Duodenal mucosa (tissue), 2 donors: ENCODE measurements at regions not wholly inside any gene's neighbourhood (a gene's known extent, or its start where the extent isn't known, plus 50 kb on each side); places are given as distances from the start of the nearest gene placed in this dataset.

Experiments
- H3K27ac ChIP-seq: one replicate; pipeline ENCODE4 v1.7.0; 2013; ENCODE audit warnings: low read depth, low read length
- H3K27me3 ChIP-seq, 2 donors: one replicate each; pipeline ENCODE4 v1.7.0; 2013; ENCODE audit warnings: low read length in 2 of 2, control low read depth in 1 of 2; ENCODE audit not compliant: insufficient read depth in 2 of 2, control insufficient read depth in 1 of 2
- H3K36me3 ChIP-seq, 2 donors: one replicate each; pipeline ENCODE4 v1.7.0; 2013; ENCODE audit warnings: low read length in 2 of 2, control low read depth in 1 of 2; ENCODE audit not compliant: insufficient read depth in 2 of 2, control insufficient read depth in 1 of 2
- H3K4me1 ChIP-seq, 2 donors: one replicate each; pipeline ENCODE4 v1.7.0; 2013; ENCODE audit warnings: low read length in 2 of 2, control low read depth in 1 of 2; ENCODE audit not compliant: insufficient read depth in 2 of 2, control insufficient read depth in 1 of 2
- H3K4me3 ChIP-seq, 2 donors: one replicate each; pipeline ENCODE4 v1.7.0; 2013; ENCODE audit warnings: low read length in 2 of 2, low read depth in 1 of 2
- H3K9ac ChIP-seq, 2 donors: one replicate each; pipeline ENCODE4 v1.7.0; 2013; ENCODE audit warnings: low read length in 2 of 2, low read depth in 1 of 2
- H3K9me3 ChIP-seq, 2 donors: one replicate each; pipeline ENCODE4 v1.7.0; 2013; ENCODE audit warnings: low read length in 2 of 2, control low read depth in 1 of 2; ENCODE audit not compliant: control insufficient read depth in 1 of 2

DNA sequence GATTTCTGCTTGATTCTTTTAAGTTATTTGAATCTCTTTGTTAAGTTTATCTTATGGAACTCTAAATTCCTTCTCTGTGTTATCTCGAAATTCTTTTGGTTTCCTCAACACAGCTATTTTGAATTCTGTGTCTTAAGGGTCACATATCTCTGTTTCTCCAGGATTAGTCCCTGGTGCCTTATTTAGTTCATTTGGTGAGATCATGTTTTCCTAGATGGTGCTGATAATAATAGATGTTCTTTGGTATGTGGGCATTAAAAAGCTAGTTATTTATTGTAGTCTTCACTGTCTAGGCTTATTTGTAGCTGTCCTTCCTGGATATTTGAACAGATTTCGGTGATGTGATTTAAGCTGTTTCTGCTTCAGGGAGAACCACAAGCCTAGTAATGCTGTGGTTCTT is 615.6 kb upstream of the NECTIN3 start:
- Histone ChIP-seq H3K4me1 (no peaks in the 10 kb centered on the region), H3K27me3 (no peaks in the 10 kb centered on the region), H3K4me3 (no peak overlapping the region), H3K9ac (no peak overlapping the region), H3K36me3 (no peaks in the 10 kb centered on the region), H3K27ac (no peak overlapping the region), H3K9me3 (peaks cover 0 to 2% of the 10 kb centered on the region in 2 donors)

- Histone ChIP-seq H3K9me3 (peaks cover 0 to 2% of the 10 kb centered on the region in 2 donors), H3K36me3 (no peaks in the 10 kb centered on the region), H3K27ac (no peak overlapping the region), H3K9ac (no peak overlapping the region), H3K4me1 (no peaks in the 10 kb centered on the region), H3K27me3 (no peaks in the 10 kb centered on the region), H3K4me3 (no peak overlapping the region)
These were observed 615.0 kb upstream of the NECTIN3 start for GRCh38 chr3:110456438-110457138.

- H3K27me3 ChIP-seq, result no peaks in the 10 kb centered on the region
- H3K27ac ChIP-seq, result no peak overlapping the region
- no peak overlapping the region for H3K4me3 ChIP-seq
- no peaks in the 10 kb centered on the region for H3K4me1 ChIP-seq
- peaks cover 0 to 2% of the 10 kb centered on the region in 2 donors for H3K9me3 ChIP-seq
- no peaks in the 10 kb centered on the region for H3K36me3 ChIP-seq
- H3K9ac ChIP-seq, result no peak overlapping the region
These were observed 614.1 kb upstream of the NECTIN3 start for GRCh38 chr3:110457508-110457907.

- Histone ChIP-seq H3K27ac (no peak overlapping the region), H3K36me3 (no peaks in the 10 kb centered on the region), H3K27me3 (no peaks in the 10 kb centered on the region), H3K4me3 (no peak overlapping the region), H3K9ac (no peak overlapping the region), H3K9me3 (peaks cover 0 to 2% of the 10 kb centered on the region in 2 donors), H3K4me1 (no peaks in the 10 kb centered on the region)
These were observed 612.6 kb upstream of the NECTIN3 start for GRCh38 chr3:110459021-110459420.

DNA sequence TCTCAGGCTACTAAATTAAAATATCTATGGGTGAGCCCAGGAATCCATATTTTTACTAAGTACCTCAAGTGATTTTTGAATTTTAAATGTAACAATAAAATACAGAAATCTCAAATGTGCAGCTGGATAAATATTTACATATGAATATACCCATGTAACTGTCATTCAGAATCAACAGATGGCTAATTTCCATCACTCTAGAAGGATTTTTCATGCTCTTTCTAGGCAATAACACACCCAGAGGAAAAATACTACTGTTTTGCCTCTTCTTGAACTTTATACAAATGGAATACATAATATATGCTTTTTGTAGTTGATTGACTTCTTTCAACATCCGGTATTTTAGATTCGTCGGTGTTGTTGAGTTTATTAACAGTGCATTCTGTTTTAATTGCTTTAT is 601.3 kb upstream of the NECTIN3 start:
- Histone ChIP-seq H3K36me3 (no peaks in the 10 kb centered on the region), H3K9ac (no peak overlapping the region), H3K9me3 (no peaks in the 10 kb centered on the region), H3K4me3 (no peak overlapping the region), H3K4me1 (no peaks in the 10 kb centered on the region), H3K27ac (no peak overlapping the region), H3K27me3 (no peaks in the 10 kb centered on the region)

- Histone ChIP-seq H3K9me3 (no peaks in the 10 kb centered on the region), H3K27ac (no peak overlapping the region)
These were observed 598.2 kb upstream of the NECTIN3 start for GRCh38 chr3:110473405-110473804.

GRCh38 chr3:110474397-110474796 is 597.2 kb upstream of the NECTIN3 start:
- Histone ChIP-seq H3K4me3 (no peak overlapping the region), H3K9ac (no peak overlapping the region), H3K4me1 (no peaks in the 10 kb centered on the region), H3K9me3 (no peaks in the 10 kb centered on the region), H3K36me3 (no peaks in the 10 kb centered on the region), H3K27me3 (no peaks in the 10 kb centered on the region), H3K27ac (no peak overlapping the region)

More at GRCh38 chr3:110473405-110473804, 598.2 kb upstream of the NECTIN3 start:
- H3K9ac ChIP-seq, result no peak overlapping the region
- no peaks in the 10 kb centered on the region for H3K27me3 ChIP-seq
- H3K4me1 ChIP-seq, result no peaks in the 10 kb centered on the region
- H3K36me3 ChIP-seq, result no peaks in the 10 kb centered on the region
- H3K4me3 ChIP-seq, result no peak overlapping the region

GRCh38 chr3:110478377-110479054 is 593.1 kb upstream of the NECTIN3 start:
- H3K9ac ChIP-seq, result no peak overlapping the region
- H3K36me3 ChIP-seq, result no peaks in the 10 kb centered on the region
- H3K27me3 ChIP-seq, result no peaks in the 10 kb centered on the region
- H3K4me3 ChIP-seq, result no peak overlapping the region
- peaks cover 0 to 4% of the 10 kb centered on the region in 2 donors for H3K9me3 ChIP-seq
- H3K4me1 ChIP-seq, result no peaks in the 10 kb centered on the region
- H3K27ac ChIP-seq, result no peak overlapping the region

- no peak overlapping the region for H3K4me3 ChIP-seq
- no peaks in the 10 kb centered on the region for H3K4me1 ChIP-seq
- H3K36me3 ChIP-seq, result no peaks in the 10 kb centered on the region
- peaks cover 0 to 4% of the 10 kb centered on the region in 2 donors for H3K9me3 ChIP-seq
- H3K9ac ChIP-seq, result no peak overlapping the region
- H3K27me3 ChIP-seq, result no peaks in the 10 kb centered on the region
- no peak overlapping the region for H3K27ac ChIP-seq
These were observed 591.9 kb upstream of the NECTIN3 start for GRCh38 chr3:110479731-110480130.

- Histone ChIP-seq H3K27me3 (no peaks in the 10 kb centered on the region), H3K9me3 (peaks cover 9 to 11% of the 10 kb centered on the region in 2 donors), H3K4me1 (no peaks in the 10 kb centered on the region), H3K27ac (no peak overlapping the region), H3K36me3 (no peaks in the 10 kb centered on the region), H3K9ac (no peak overlapping the region), H3K4me3 (no peak overlapping the region)
These were observed 586.2 kb upstream of the NECTIN3 start for GRCh38 chr3:110485389-110485788.
